GM18868 (cell line): ENCODE measurements at regions not wholly inside any gene's neighbourhood (a gene's known extent, or its start where the extent isn't known, plus 50 kb on each side); places are given as distances from the start of the nearest gene placed in this dataset.

Source experiments
- ATAC-seq: cut with Tn5 transposase; IDR thresholded peaks from one replicate; pipeline ENCODE4 v1.9.1; 2021; ENCODE audit warnings: mild to moderate bottlenecking, moderate library complexity; ENCODE audit not compliant: unreplicated experiment

DNA sequence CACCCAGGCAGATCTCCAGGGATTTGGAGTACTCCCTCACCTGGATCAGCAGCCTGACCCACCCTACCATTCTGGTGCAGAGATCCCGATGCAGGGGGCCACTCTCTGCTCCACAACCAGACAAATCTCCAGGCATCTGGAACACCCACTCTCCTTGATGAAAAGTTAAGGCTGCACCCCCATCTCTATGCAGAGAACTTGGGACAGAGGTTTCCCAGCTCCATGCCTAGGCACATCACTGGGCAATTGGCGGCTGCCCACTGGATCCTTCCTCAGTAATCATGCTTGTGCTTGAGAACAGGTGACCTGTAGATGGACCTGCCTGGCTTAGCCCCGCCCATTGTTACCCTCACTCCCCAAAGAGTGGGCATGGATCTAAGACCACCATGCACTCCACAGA is 624.9 kb downstream of the CBLN2 start:
- ATAC-seq, result no peak

DNA sequence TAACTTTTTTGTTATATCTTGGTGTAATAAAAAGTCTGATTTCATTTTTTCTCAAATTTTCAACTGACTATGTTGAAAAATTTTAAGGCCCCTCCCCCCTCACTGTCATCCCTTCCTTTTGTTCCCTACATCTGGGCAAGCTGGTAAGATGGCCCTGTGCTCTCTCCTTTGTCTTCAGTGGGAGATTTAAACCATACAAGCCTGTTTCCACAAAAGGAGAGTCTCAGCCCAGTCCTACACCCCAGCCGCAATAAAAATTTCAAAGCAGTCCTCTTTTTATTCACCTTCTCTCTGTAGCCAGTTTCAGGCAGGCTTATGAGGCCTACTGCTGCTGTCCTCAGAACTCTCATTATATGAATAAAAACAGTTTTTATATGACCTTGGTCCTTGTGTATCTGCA is 630.5 kb downstream of the CBLN2 start:
- no peak for ATAC-seq

DNA sequence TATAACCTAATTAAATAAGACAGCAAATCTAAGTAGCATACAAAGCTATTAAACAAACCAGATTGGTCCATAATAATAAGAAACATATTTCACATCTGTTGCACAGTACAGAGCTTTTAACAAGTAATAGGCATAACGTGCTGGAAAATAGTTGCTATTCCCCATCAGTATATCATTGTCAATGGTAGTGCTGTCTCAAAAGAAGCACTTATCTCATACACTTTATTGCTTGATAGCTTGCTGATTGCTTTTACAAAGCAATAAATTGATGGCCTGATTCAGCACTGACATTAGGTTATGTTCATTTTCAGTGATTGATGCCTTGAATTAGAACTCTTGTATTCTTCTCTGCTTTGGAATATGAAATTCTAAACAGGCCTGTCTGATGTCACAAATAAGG is 641.7 kb downstream of the CBLN2 start:
- no peak for ATAC-seq

DNA sequence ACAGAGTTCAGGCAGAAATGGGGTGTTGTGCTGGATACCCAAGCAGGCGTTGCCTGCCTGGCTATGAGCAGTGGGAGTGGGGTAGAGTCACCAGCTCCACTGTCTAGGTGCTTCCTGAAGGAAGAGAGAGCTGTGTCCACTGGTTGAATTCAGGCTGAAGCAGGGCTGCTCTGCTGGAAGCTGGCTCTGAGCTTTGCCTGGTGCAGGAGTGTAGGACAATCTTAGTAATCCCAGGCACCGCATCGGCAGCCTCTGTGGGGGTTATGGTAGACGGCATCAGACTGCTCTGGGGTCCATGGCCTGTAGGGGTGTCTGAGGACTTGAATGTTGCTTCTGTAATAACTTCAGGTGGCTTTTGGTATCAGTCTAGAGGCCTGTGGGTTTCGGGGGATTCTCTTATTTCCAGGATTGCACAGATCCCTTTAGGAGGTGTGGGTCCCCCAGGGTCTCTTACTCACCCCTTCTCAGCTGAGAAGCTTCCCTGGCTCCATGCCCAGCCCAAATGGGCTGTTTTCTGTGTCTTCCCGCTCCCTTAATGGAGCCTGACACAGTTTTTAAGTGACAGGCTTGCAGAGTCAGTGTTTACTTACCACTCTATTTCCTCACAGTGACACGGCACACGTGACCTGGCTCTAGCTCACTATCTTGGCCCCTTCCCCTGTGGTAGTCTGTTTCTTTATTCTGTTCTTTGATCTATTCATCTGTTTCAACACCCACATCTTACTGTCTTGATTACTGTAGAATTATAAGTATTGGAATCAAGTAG is 644.3 kb downstream of the CBLN2 start:
- no peak for ATAC-seq

DNA sequence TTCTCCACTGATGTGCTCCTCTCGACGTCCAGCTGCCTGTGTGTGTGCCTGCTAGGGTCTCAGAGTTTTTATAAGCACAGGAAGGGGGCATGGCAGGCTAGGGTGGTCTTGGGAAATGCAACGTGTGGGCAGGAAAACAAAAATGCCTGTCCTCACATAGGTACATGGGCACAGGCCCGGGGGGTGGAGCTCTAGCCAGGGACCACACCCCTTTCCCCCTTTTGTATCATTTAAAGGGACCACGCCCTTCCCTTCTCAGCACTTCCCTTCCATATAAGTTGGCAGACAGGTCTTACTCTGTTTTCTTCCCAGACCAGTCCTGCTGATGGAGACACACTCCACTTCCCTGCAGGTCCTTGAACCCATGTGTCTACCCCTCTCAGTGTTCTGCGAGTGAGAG is 645.0 kb downstream of the CBLN2 start:
- ATAC-seq, result no peak

DNA sequence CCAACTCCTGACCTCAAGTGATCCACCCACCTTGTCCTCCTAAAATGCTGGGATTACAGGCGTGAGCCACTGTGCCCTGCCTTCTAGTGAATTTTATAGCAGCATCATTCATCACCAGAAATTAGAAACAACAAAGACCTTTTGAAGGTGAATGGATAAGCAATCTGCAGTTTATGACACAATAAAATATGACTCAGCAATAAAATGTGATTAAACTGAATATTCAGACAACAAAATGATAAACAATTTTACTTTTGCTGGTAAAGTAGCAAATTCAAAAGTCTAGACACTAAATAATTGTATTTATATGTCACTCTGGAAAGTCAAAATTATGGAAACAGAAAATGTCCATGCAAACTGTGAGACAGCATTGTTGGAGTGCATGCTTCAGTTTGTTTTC is 656.6 kb downstream of the CBLN2 start:
- ATAC-seq, result no peak

DNA sequence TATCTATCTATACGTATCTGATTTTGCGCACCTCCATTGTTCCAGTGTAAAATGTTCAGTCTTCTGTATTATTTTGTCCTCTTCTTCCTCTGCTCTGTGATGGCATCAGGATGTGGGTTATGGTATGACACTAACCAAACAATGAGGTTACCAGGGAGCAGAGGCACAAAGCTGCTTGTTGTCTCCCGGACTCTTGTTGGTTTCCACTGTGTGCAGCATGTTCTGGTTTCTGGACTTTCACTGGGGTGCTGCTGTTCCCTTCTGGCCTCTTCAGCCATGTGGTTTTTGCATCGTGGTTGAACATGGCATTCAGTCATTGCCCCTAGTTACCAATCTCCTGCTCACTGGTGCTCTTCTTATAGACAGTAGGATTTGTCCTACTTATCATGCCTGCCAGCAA is 665.9 kb downstream of the CBLN2 start:
- ATAC-seq, result no peak

DNA sequence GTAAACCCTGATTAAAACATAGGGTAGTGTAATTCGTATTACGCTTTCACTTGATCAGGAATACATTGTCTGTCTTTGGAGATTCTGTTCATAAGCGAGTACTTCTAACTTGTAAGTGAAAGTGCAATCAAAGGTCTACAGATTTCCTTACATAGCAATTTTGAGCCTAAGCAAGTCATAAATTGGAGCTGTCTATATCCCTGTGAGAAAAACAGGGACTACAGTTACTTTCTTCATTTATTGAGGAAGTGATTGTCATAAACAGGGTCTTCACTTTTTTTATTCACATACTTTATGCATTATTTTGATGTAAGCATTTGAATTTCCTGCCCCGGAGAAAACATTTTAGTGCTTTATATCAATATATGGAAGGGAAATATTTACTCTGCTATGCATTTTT is 670.4 kb downstream of the CBLN2 start:
- no peak for ATAC-seq

DNA sequence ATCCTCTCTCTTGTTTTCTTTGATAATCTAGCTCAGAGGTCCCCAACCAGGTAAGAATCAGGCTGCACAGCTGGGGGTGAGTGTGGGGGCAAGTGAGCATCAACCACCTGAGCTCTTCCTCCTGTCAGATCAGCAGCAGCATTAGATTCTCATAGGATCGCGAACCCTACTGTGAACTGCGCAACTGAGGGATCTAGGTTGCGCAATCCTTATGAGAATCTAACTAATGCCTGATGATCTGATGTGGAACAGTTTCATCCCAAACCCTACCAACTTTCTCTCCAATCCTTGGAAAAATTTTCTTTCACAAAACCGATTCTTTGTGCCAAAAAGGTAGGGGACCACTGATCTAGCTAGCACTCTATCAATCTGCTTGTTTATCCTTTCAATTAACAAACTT is 678.3 kb downstream of the CBLN2 start:
- no peak for ATAC-seq

DNA sequence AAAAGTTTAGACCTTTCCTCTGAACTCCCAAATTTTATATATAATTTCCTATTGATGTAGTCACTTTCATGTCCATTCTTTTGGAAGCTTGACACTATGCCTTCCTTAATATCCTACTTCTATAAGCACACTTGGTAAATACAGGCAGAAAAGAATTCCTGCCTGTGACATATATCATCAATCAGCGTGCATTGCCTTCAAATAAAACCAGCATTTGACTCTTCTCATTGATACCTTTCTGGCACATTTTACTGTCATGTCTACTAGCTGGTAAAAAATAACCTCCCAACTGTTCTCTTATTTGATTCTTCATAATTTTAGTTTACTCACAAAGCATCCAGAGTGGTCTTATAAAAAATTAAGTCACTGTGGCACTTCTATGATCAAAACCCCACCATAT is 693.5 kb downstream of the CBLN2 start:
- ATAC-seq, result no peak

DNA sequence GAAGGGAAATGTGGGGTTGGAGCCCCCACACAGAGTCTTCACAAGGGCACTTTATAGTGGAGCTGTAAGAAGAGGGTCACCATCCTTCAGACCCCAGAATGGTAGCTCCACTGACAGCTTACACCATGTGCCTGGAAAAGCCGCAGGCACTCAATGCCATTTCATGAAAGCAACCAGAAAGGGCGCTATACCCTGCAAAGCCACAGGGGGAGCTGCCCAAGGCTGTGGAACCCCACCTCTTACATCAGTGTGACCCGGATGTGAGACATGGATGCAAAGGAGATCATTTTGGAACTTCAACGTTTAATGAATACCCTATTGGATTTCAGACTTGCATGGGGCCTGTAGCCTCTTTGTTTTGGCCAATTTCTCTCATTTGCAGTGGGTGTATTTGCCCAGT is 694.7 kb downstream of the CBLN2 start:
- ATAC-seq, result no peak

DNA sequence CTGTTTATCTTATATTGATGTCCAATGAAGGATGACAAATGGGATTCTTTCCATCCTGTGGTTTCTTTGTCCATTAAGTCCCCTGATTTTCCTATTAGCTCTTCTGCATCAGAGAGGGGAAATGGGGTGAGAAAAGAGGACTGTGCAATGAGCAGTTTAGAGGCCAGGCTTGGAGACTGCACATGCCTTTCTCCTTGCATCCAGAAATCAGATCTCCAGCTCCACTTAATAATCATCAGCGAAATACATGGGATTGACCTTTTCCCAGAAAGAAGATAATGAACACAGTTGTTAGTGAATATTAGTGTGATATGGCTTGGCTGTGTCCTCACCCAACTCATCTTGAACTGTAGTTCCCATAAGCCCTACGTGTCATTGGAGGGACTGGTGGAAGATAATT is 697.4 kb downstream of the CBLN2 start:
- ATAC-seq, result no peak

DNA sequence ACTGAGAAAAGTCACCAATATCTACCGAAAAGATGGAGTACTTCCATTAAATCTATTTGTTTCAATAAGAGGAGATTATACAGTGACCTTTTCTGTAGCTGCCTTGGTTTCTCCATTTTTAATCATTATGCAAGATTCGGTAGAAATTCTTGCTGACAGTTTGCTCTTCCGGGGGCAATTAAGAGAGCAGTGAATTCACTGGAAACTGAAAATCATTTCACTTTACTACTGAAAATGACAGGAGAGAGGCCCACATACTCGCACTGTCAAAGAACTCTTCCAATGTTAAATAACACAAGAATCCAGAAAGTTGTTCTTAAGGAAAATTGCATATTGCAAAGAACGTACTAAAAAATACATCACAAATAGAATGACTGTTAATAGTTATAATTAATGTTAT is 699.3 kb downstream of the CBLN2 start:
- ATAC-seq, result no peak

DNA sequence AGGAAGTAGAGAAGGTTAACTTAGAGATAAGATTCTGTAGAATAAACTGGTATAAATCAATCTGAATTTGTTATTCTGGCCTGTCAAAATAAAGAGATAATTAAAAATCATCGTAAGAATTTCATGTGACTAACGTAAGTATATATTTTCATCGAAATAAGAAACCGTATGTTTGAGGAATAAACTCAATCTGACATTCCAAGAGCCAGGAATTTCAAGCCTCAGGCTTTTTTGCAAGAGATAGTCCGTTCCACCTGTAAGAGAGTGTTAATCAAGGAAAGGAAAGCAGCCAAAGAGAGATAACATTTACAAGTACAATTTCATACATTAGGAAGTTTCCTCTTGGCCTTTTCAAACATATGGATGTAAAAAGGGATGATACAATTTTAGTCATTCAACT is 701.5 kb downstream of the CBLN2 start:
- ATAC-seq, result no peak

DNA sequence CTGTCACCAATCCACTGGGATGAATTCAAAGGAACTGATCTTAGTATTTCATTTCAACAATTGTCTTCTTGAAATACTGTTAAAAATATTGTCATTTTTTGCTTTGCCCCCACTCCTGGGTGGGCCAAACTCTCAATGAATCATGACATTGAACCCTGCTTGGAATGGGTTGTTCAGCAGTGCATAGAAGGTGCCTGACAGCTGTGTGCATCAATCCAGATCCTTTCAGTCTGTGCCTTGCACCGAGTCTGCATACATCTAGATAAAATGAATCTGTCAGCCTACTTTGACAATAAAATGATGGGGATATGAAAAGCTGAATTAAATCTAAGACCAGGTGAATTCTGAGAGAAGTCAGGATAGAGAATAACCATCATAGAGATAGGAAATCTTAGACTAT is 706.6 kb downstream of the CBLN2 start:
- ATAC-seq, result no peak

DNA sequence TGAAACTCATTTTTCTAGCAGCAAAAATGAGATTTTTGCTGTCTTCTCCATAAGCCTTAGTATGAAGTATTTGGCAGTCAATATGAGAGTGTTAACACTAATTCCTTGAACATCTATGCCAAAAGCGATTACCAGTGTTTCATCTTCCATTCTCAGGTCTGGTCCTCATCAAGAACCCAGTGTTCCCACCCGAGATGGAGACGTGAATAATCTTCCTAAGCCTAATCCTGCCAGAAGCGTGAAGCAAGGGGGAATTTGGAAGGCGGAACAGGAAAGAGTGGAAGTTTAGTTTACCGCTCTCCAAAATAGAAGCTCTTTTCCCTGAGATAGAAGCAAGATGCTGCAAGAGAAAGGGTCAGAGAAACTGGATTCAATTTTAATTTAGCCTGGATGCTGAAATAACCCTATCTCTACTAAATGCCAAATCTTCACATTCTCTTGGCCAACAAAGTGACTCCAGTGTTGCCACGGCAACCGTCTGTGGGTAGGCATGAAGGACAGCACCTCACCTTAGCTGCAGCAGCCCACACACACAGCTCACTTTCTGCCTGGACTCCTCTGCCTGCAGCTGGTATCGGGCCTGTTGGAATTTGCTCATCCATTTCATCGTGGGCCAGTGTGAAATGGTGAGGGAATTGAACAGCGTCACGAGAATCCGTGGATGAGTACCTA is 711.1 kb downstream of the CBLN2 start:
- ATAC-seq, result no peak

DNA sequence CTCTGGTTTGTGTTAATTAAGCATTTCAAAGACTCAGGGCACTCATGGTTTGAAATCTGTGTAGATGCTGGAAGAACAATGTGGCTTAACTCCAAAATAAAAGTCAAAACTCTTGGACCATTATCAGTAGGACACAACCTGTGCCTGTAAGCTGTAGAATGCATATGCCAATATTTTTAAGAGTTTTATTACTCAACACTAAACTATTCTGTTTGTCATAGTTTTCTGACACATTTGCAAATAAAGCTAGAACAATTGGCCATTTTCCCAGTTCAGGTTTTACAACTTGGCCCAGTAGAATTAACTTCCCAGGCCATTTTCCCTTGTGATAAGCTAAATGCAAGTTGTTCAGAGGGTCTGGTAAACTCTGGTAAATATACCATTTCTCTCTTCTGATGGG is 713.1 kb downstream of the CBLN2 start:
- ATAC-seq, result no peak

DNA sequence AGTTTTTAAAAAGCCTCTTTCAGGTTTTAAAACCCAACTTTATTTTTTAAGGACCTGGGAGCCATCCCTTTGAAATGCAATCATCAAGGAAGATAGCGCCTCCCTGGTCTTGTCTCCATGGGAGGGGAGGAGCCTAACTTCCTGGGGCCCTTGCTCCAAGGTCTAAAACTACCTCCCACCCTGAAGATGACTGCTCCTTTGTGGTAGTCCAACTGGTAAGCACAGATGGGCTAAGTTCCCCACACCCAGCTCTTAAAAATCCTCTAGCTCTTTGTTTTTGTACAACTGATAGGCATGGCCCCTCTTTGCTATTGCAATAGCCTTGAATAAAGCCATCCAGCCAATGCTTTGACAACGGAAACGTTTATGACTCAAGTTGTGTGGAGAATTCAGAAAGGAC is 716.8 kb downstream of the CBLN2 start:
- ATAC-seq, result no peak

DNA sequence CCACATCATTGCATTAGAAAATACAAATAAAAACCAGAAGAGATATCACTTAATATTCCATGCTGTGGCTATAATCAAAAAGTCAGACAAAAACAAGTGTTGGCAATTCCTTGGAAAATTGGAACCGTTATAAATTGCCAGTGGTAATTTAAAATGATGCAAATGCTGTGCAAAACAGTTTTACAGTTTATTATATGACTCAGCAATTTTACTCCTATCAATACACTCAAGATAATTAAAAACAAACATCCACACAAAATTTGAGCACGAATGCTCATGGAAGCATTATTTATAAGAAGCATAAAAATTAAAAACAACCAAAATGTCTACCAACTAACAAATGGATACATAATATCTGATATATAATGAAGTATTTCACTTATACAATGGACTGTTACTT is 728.8 kb downstream of the CBLN2 start:
- no peak for ATAC-seq

DNA sequence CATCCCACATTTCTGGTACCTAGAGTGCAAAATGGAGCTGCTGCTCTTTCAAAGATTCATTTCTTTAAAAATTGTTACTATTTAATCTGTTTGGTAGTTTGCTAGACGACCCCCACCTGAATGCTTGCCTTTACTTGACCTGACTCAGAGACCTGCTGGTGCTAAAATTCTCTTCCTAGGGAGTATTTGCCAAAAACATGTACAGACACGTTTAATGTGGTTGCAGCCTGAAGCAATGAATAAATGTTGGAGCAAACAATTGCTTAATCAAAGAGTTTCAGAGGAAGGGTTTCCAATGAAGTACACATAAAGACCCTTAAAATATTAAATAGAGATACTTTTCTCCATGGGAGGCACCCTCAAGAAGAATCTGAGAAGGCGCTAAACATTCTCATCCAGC is 734.4 kb downstream of the CBLN2 start:
- ATAC-seq, result no peak

DNA sequence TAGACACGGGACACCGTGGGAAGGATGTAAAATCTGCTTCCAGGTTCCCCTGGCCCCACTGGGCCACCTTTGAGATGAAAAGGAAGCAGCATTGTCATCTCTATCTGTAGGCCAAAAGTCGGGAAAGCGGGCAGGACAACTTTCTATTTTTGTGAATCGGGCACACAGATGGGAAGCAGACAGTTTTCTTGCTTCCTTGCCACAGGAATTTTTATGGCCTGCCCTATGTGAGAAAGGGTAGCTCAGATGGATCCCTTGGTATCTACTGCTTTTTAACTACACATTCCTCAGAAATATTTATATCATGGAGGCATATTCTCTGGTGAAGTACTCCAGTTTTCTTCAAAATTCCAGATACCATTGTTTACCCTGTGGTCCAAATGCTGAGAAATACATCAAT is 735.5 kb downstream of the CBLN2 start:
- ATAC-seq, result no peak

DNA sequence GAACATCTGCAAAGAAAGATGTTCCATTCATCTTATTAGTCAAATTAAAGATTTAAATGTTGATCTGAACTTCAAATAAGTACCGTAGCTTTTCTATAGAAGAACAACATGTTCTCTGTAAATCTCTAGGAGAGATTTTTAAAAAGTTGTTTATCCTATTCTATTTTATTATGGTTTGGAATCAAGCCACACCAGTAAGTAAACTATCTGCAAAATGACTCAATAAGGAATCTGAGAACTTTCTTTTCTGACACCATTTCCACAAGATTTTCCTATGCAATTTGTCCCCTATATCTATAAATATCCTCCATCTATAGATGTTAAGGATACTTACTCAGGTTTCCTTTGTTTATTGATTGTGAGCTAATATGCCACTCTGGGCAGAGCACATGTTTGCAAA is 736.6 kb downstream of the CBLN2 start:
- ATAC-seq, result no peak
